ENCODE measurements at regions not wholly inside any gene's neighbourhood (a gene's known extent, or its start where the extent isn't known, plus 50 kb on each side); places are given as distances from the start of the nearest gene placed in this dataset.

- TF ChIP-seq CTCF (IDR thresholded peaks at IDR 0.05; ENCODE audit: low read depth, low read length, missing control alignments), result no peak
- no peak for DNase-seq
- Histone ChIP-seq H3K27ac (no peak overlapping the region), H3K4me3 (ENCODE audit: low read depth, low read length) (no peak overlapping the region), H3K36me3 (replicated peaks) (no peaks in the 10 kb centered on the region), H3K27me3 (replicated peaks) (no peaks in the 10 kb centered on the region)
- in situ Hi-C loops (cut with HindIII; ENCODE audit: low pct_ligation_motif_present, low sequenced_read_pairs), result no loop called here
Observed at GRCh38 chr15:93671387-93671943, 559.9 kb upstream of the MCTP2 start.

GRCh38 chr15:93670931-93671330 lies 560.4 kb upstream of the MCTP2 start:
- in situ Hi-C loops (cut with HindIII; ENCODE audit: low pct_ligation_motif_present, low sequenced_read_pairs), result no loop called here
- no peak for DNase-seq
- Histone ChIP-seq H3K27ac (no peak overlapping the region), H3K27me3 (replicated peaks) (no peaks in the 10 kb centered on the region), H3K4me3 (ENCODE audit: low read depth, low read length) (no peak overlapping the region), H3K36me3 (replicated peaks) (no peaks in the 10 kb centered on the region)
- no peak for TF ChIP-seq CTCF (IDR thresholded peaks at IDR 0.05; ENCODE audit: low read depth, low read length, missing control alignments)

- no peak for TF ChIP-seq CTCF (IDR thresholded peaks at IDR 0.05; ENCODE audit: low read depth, low read length, missing control alignments)
- Histone ChIP-seq H3K27ac (no peak overlapping the region), H3K36me3 (replicated peaks) (no peaks in the 10 kb centered on the region), H3K4me3 (ENCODE audit: low read depth, low read length) (no peak overlapping the region), H3K27me3 (replicated peaks) (no peaks in the 10 kb centered on the region)
- DNase-seq, result no peak
- in situ Hi-C loops (cut with HindIII; ENCODE audit: low pct_ligation_motif_present, low sequenced_read_pairs), result no loop called here
Observed at GRCh38 chr15:93664213-93664956, 567.0 kb upstream of the MCTP2 start.

- Histone ChIP-seq H3K27ac (no peak overlapping the region), H3K27me3 (replicated peaks) (no peaks in the 10 kb centered on the region), H3K36me3 (replicated peaks) (no peaks in the 10 kb centered on the region), H3K4me3 (ENCODE audit: low read depth, low read length) (no peak overlapping the region)
- in situ Hi-C loops (cut with HindIII; ENCODE audit: low pct_ligation_motif_present, low sequenced_read_pairs), result no loop called here
- no peak for TF ChIP-seq CTCF (IDR thresholded peaks at IDR 0.05; ENCODE audit: low read depth, low read length, missing control alignments)
- DNase-seq, result no peak
Observed at GRCh38 chr15:93662162-93662885, 569.0 kb upstream of the MCTP2 start.

GRCh38 chr15:93658026-93658816 lies 569.2 kb upstream of the RGMA start:
- Histone ChIP-seq H3K36me3 (replicated peaks) (no peaks in the 10 kb centered on the region), H3K4me3 (ENCODE audit: low read depth, low read length) (no peak overlapping the region), H3K27me3 (replicated peaks) (no peaks in the 10 kb centered on the region), H3K27ac (no peak overlapping the region)
- no peak for DNase-seq
- TF ChIP-seq CTCF (IDR thresholded peaks at IDR 0.05; ENCODE audit: low read depth, low read length, missing control alignments), result no peak
- in situ Hi-C loops (cut with HindIII; ENCODE audit: low pct_ligation_motif_present, low sequenced_read_pairs), result no loop called here

All from brain microvascular endothelial cell (primary cell).